Stimulated activated CD8-positive, alpha-beta memory T cell treated with anti-CD3 and anti-CD28 coated beads, Interleukin-15, amount 100 ng/mL, for 24 hours (primary cell): ENCODE measurements at regions not wholly inside any gene's neighbourhood (a gene's known extent, or its start where the extent isn't known, plus 50 kb on each side); places are given as distances from the start of the nearest gene placed in this dataset.
"Not testable (repeated sequence)": the region's sequence is repeated elsewhere in the genome, so short reads cannot be mapped to it uniquely, and the experiment has no call there.

Experiments
- DNase-seq: peaks from one replicate; pipeline ENCODE4 v3.0.0-alpha.2; 2020; ENCODE audit warnings: low read depth

- DNase-seq: no peak
Observed at GRCh38 chr17:68700421-68700820, 99.3 kb upstream of the FAM20A start.

GRCh38 chr17:68699936-68700335, 98.8 kb upstream of the FAM20A start:
- DNase-seq: no peak

GRCh38 chr17:68698746-68699145, 97.6 kb upstream of the FAM20A start:
- no peak for DNase-seq

- no peak for DNase-seq
Observed at GRCh38 chr17:68697850-68698361, 96.7 kb upstream of the FAM20A start.

GRCh38 chr17:68695659-68696058, 94.5 kb upstream of the FAM20A start:
- DNase-seq: no peak

DNA sequence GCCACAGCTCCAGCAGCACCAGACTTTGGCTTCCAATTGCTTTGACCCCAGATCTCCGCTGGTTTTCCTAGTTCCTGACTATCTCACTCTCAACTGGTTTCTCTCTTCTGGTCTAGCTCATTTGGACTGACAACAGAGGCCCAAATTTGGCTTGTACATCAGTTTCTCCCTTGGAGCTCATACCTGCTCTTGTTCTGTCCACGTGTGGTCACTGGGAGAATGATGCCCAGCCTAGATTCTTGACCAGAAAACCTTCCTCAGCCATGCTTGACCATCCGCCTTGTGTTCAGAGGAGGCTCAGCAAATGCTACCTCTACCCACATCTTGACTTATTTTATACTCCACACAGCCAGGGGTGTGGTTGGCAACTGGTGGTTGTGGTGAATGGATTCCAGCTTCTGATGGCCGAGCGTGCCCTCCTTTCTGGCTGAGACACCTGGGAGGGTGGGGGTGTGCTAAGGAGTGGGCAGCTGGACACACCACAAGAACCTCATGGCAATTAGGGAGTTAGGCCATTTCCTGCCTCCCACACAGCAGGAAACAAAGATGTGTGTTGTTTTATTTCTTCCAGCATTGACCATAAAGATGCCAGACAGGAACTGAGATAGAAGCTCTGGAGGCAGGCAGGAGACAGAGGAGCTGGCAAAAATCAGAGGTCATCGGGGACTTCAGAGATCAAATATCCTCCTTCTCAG, 93.8 kb upstream of the FAM20A start:
- no peak for DNase-seq

GRCh38 chr17:68693896-68694295, 92.7 kb upstream of the FAM20A start:
- no peak for DNase-seq

GRCh38 chr17:68693466-68693865, 92.3 kb upstream of the FAM20A start:
- DNase-seq: no peak

- no peak for DNase-seq
Observed at GRCh38 chr17:68686108-68686988, 85.2 kb upstream of the FAM20A start.

DNA sequence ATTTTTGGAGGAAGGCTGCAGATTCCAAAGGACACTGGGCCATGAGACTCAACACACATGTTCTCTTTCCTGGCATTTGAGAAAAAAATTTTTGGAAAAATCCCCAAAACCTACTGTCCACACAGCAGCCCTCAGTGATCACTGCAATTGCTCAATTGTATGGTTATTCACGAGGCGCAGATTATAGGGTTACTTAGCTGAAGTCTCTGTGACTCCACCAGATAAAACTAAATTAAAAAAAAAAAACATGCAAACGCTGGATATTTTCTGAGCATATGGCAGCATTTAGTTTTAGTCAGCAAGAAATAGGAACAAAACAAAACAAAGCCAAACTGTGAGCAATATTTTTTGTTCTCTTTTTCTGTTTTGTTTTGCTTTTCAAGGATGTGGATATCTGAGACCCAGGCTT, 83.8 kb upstream of the FAM20A start:
- DNase-seq: no peak

DNA sequence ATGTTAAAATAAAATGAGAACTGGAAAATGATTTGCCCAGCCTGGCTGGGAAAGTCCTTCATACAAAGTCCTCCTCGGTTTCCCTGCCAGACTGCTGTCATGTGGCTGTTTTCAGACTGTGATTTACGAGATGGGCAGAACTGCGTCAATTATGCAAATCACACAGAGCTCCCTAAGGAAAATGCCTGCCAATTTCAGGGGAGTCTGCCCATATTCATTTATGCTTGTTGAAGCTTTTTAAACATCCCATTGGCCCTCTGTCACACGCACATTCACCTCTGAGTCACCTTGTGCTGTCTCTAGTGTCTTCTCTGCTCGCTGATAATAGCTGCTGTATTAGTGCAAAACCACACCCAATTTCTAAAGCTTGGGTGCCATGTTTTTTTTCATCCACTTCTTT, 81.7 kb upstream of the FAM20A start:
- no peak for DNase-seq

- DNase-seq: no peak
Observed at GRCh38 chr17:68679882-68680281, 78.7 kb upstream of the FAM20A start.

DNA sequence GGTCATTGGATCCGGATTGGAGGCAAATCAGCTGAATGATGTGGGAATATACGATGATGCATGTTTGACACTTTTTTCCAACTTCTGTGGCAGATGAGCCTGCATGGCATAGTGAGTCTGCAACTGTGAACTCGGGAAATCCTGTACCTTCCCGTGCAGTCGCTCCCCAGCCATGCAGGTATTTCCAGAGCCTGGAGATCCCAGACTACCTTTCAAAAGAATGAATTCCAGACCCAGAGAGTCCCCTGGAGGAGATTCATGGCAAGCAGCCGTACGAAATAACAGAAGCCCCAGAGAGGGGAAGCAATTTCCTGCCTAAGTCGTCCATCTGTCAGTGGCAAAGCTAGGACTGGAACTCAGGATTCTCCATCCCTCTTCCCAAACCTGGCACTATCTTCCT, 75.7 kb upstream of the FAM20A start:
- DNase-seq: no peak

DNA sequence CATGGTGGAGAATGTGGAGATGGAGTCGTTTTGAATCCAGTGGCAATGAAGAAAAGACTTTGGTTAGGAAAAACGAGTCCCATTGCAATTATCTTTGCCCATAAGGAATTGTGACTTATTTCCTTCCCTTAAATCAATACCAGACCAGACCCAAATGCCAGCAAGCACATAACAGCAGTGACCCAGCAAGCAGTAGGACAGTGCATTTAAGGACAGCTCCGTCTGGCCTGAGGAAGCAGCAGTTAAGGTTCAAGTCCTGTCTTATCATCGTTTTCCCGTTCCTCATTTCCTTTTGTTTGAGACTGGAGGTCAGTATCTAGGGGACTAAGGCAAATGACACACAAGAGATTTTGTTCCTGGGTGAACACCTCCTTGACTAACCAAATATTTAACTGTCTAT, 74.6 kb upstream of the FAM20A start:
- no peak for DNase-seq

- no peak for DNase-seq
Observed at GRCh38 chr17:68674029-68674925, 73.1 kb upstream of the FAM20A start.

DNA sequence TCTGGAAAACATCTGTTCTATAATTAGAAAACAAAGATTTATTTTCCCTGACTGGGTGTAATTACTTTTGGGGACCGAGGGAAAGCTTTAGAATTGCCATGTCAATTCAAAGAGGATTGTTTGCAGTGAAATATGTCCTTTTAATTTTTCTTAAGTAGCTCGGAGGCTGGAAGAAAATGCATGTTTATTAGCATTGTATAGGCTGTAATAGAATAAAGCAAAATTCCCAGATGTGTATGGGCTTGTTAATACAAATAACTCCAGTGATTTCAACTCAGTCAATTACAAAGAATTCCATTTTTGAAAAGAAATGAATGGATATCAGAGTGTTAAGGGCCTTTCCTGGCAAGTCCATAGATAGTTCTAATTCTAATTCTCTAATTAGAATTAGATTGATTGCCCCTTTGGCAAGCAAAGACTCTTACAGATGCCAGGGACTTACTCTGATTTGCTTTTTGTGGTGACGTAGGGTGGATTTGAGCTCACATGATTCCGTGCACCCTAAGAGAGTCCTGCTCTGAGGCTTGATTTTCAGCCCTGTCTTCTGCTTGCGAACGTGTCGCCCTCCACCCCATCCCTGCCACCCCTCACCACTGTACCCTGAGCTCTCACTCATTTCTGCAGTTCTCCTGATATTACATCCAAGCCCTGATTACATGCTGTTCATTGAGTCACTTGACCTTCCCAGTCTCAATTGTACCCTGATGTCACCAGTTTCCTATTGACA, 70.0 kb upstream of the FAM20A start:
- no peak for DNase-seq

DNA sequence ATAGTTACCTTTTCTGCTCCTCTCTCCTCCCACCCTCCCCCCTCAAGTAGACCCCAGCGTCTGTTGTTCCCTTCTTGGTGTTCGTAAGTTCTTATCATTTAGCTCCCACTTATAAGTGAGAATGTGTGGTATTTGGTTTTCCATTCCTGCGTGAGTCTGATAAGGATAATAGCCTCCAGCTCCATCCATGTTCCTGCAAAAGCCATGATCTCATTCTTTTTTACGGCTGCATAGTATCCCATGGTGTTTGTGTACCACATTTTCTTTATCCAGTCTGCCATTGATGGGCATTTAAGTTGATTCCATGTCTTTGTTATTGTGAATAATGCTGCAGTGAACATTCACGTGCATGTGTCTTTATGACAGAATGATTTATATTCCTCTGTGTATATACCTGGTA, 65.3 kb upstream of the FAM20A start:
- DNase-seq: not testable (repeated sequence)

DNA sequence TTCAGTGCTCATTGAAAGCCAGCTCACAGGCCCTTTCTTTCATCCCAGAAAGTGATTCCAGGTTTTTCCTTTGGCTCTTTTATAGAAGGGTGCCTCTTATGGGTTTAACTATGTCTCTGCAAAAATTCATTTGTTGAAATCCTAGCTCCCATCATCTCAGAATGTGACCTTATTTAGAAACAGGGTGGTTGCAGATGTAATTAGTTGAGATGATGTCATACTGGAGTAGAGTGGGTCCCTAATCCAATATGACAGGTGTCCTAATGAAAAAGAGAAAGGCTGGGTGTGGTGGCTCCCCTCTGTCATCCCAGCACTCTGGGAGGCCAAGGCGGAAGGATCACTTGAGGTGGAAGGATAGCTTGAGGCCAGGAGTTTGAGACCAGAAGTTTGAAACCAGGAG, 64.2 kb upstream of the FAM20A start:
- no peak for DNase-seq

GRCh38 chr17:68662479-68662878, 61.3 kb upstream of the FAM20A start:
- DNase-seq: no peak

- DNase-seq: no peak
Observed at GRCh38 chr17:68662037-68662432, 60.9 kb upstream of the FAM20A start.

GRCh38 chr17:68661265-68662036, 60.3 kb upstream of the FAM20A start:
- DNase-seq: no peak
